Lung (tissue), 11 donors: ENCODE measurements at regions not wholly inside any gene's neighbourhood (a gene's known extent, or its start where the extent isn't known, plus 50 kb on each side); places are given as distances from the start of the nearest gene placed in this dataset.
"Not testable (repeated sequence)": the region's sequence is repeated elsewhere in the genome, so short reads cannot be mapped to it uniquely, and the experiment has no call there.

Experiments used
- ATAC-seq: fragments of 200-7000 bp; cut with Tn5 transposase; one replicate; pipeline ENCODE4 v1.9.1; 2020; ENCODE audit warnings: moderate number of reproducible peaks; ENCODE audit not compliant: insufficient read depth, low FRiP score
- DNase-seq, 3 donors: peaks; one replicate each; pipeline ENCODE4 v3.0.0-alpha.2; 2013 to 2017
- H3K27ac ChIP-seq, 2 donors: one replicate each; pipeline ENCODE4 v1.5.1; 2013; ENCODE audit warnings: mild to moderate bottlenecking in 2 of 2, moderate library complexity in 2 of 2, control low read depth in 1 of 2, inconsistent platforms in 1 of 2, low read depth in 1 of 2, low read length in 1 of 2
- H3K27me3 ChIP-seq, 3 donors: one replicate each; pipeline ENCODE4 v1.5.1; 2013; ENCODE audit warnings: low read length in 2 of 3; ENCODE audit not compliant: control insufficient read depth in 3 of 3, insufficient read depth in 3 of 3
- H3K36me3 ChIP-seq, 4 donors: one replicate each; pipeline ENCODE4 v1.5.1; 2013; ENCODE audit warnings: low read length in 4 of 4, mild to moderate bottlenecking in 1 of 4, moderate library complexity in 1 of 4; ENCODE audit not compliant: control insufficient read depth in 4 of 4, insufficient read depth in 4 of 4
- H3K4me1 ChIP-seq, 5 donors: one replicate each; pipeline ENCODE4 v1.5.1; 2013; ENCODE audit warnings: low read length in 5 of 5, mild to moderate bottlenecking in 2 of 5, moderate library complexity in 1 of 5; ENCODE audit not compliant: control insufficient read depth in 5 of 5, insufficient read depth in 5 of 5
- H3K4me3 ChIP-seq: one replicate; pipeline ENCODE4 v1.5.1; 2013; ENCODE audit warnings: mild to moderate bottlenecking, control low read depth, moderate library complexity
- H3K9ac ChIP-seq, 2 donors: one replicate each; pipeline ENCODE4 v1.5.1; 2013; ENCODE audit warnings: low read length in 2 of 2, control low read depth in 1 of 2; ENCODE audit not compliant: insufficient read depth in 1 of 2
- H3K9me3 ChIP-seq, 4 donors: one replicate each; pipeline ENCODE4 v1.5.1; 2013; ENCODE audit warnings: low read length in 3 of 4, mild to moderate bottlenecking in 1 of 4, moderate library complexity in 1 of 4; ENCODE audit not compliant: control insufficient read depth in 4 of 4, insufficient read depth in 3 of 4
- CTCF ChIP-seq: IDR thresholded peaks from 2 replicates; pipeline ENCODE4 v1.5.1; 2012; ENCODE audit warnings: mild to moderate bottlenecking; ENCODE audit errors: control extremely low read depth, extremely low read depth
- WGBS, 2 donors: extraction: QIAGEN DNeasy Blood & Tissue Kit; methylation state at CpG; one replicate each; pipeline ENCODE4 v1.1.7; 2013; 5-methylcytosine and 5-hydroxymethylcytosine counted together
- donor health status: control.
- donor health status: control.
- donor health status: Bipolar disorder and iron deficiency.
- donor health status: healthy.
- donor health status: DM: yes; HTN: yes; CAD: no.

DNA sequence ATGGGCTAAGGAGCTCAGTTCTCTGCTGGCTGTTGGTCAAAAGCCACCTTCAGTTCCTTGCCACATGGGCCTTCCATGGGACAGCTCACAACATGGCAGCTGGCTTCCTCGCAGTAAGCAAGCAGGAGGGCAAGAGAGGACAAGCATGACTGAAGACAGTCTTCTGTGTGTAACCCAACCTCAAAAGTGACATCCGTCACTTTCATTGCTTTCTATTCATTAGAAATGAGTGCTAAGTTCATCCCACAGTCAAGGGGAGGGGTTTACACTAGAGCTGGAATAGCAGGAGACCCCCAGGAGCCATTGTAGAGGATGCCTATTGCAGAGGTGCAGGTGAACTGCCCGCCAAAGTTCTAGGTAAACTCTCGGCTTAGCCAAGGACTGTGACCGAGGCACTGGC is 163.3 kb downstream of the NUFIP1 start:
- no peaks in the 10 kb centered on the region for H3K36me3 ChIP-seq
- no peaks in the 10 kb centered on the region for H3K27me3 ChIP-seq
- H3K9ac ChIP-seq: no peak overlapping the region
- H3K4me1 ChIP-seq: no peaks in the 10 kb centered on the region
- no peak for DNase-seq
- TF ChIP-seq CTCF: no peak
- 93 to 94% methylated on average over 5 of the region's 5 CpGs for WGBS, 2 donors
- H3K27ac ChIP-seq: no peak overlapping the region
- H3K9me3 ChIP-seq: peaks cover 0 to 2% (median 0%) of the 10 kb centered on the region in 4 donors
- no peak for ATAC-seq
- no peak overlapping the region for H3K4me3 ChIP-seq

DNA sequence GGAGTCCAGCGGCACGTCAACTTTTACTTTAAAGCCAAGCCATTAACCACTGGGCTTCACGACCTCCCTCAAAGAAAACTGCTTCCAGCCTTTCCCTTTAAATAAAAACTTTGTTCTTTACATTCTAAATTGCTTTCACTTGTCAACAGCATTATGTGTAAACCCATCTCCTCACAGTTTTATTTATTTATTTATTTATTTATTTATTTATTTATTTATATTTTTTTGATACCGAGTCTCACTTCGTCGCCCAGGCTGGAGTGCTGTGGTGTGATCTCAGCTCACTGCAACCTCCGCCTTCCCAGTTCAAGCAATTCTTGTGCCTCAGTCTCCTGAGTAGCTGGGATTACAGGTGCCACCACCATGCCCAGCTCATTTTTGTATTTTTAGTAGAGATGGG is 165.7 kb downstream of the NUFIP1 start:
- H3K9me3 ChIP-seq, H3K27me3 ChIP-seq, H3K27ac ChIP-seq, H3K4me3 ChIP-seq, H3K36me3 ChIP-seq, DNase-seq, ATAC-seq, H3K9ac ChIP-seq: not testable (repeated sequence)
- 97% methylated on average over 7 of the region's 7 CpGs for WGBS, 2 donors
- peaks cover 0 to 11% (median 0%) of the 10 kb centered on the region in 5 donors for H3K4me1 ChIP-seq

DNA sequence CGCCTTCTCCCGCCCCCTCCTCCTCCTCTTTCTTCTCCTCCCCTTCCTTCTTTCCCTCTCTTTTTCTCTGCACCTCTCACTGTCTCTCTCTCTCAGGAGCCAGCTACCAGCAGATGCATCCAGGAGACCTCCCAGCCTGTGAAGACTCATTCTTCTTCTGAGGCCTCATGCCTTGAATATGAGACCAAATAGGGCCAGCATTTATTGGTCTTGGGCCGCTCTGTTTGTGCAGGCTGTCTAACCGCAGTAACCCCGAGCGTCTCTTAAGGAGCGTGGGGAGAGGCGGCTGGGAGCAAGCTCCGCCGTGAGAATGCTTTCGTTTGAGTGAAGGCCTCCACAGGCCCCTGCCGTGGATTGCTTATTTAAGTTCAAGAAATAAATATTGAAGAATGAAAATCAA is 167.0 kb downstream of the NUFIP1 start:
- no peak overlapping the region for H3K4me3 ChIP-seq
- WGBS, 2 donors: 94 to 95% methylated on average over 12 of the region's 12 CpGs
- H3K27me3 ChIP-seq: no peaks in the 10 kb centered on the region
- ATAC-seq (no peak), DNase-seq (no peak)
- no peak overlapping the region for H3K9ac ChIP-seq
- no peak overlapping the region for H3K27ac ChIP-seq
- peaks cover 0 to 11% (median 0%) of the 10 kb centered on the region in 5 donors for H3K4me1 ChIP-seq
- H3K36me3 ChIP-seq: no peaks in the 10 kb centered on the region
- no peak for TF ChIP-seq CTCF
- no peaks in the 10 kb centered on the region for H3K9me3 ChIP-seq

- TF ChIP-seq CTCF: no peak
- Histone ChIP-seq H3K9ac (no peak overlapping the region), H3K9me3 (no peaks in the 10 kb centered on the region), H3K27ac (no peak overlapping the region), H3K4me1 (peaks cover 0 to 11% (median 6%) of the 10 kb centered on the region in 5 donors), H3K27me3 (no peaks in the 10 kb centered on the region), H3K4me3 (no peak overlapping the region), H3K36me3 (no peaks in the 10 kb centered on the region)
- 71 to 80% methylated on average over 6 of the region's 6 CpGs for WGBS, 2 donors
- DNase-seq (peak in 2 of 3 donors; percentile 85 to 86), ATAC-seq (no peak)
Measured at GRCh38 chr13:44819772-44820171, 169.5 kb downstream of the NUFIP1 start.
